Epithelial cell of proximal tubule (primary cell): ENCODE measurements at regions not wholly inside any gene's neighbourhood (a gene's known extent, or its start where the extent isn't known, plus 50 kb on each side); places are given as distances from the start of the nearest gene placed in this dataset.

Experiments used
- DNase-seq: peaks from one replicate; pipeline ENCODE4 v3.0.0-alpha.2; 2011; ENCODE audit warnings: low read depth
- H3K4me3 ChIP-seq: 2 replicates; pipeline ENCODE4 v1.5.1; 2011; ENCODE audit warnings: low read depth, mild to moderate bottlenecking, low read length
- TF ChIP-seq, protein P1 (sequence below): conservative IDR thresholded peaks from 2 replicates; pipeline ENCODE4 v1.5.1; 2012; ENCODE audit warnings: low read depth, mild to moderate bottlenecking, low read length

DNA sequence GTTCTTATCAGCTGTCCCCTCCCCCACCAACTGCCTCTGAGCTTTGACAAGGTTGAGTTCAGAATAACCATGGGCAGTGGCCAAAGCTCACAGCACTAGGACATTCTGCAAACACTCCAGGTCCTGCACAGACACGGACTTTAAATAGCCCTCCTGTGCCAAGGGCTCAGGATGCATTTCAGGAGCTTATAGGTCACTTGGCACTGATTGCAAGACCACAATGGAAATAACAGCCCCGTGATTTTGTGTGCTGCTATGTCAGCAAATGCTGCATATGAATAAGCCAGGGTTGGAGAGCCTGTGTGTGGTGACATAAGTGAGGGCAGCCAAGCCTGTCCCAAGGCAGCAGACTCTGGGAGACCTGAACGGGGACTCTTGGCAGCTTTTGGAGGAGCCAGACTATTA, 150.7 kb downstream of the DMRT2 start:
- H3K4me3 ChIP-seq = no peak overlapping the region
- DNase-seq = no peak
- TF ChIP-seq, protein P1, sequence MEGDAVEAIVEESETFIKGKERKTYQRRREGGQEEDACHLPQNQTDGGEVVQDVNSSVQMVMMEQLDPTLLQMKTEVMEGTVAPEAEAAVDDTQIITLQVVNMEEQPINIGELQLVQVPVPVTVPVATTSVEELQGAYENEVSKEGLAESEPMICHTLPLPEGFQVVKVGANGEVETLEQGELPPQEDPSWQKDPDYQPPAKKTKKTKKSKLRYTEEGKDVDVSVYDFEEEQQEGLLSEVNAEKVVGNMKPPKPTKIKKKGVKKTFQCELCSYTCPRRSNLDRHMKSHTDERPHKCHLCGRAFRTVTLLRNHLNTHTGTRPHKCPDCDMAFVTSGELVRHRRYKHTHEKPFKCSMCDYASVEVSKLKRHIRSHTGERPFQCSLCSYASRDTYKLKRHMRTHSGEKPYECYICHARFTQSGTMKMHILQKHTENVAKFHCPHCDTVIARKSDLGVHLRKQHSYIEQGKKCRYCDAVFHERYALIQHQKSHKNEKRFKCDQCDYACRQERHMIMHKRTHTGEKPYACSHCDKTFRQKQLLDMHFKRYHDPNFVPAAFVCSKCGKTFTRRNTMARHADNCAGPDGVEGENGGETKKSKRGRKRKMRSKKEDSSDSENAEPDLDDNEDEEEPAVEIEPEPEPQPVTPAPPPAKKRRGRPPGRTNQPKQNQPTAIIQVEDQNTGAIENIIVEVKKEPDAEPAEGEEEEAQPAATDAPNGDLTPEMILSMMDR = no peak

DNA sequence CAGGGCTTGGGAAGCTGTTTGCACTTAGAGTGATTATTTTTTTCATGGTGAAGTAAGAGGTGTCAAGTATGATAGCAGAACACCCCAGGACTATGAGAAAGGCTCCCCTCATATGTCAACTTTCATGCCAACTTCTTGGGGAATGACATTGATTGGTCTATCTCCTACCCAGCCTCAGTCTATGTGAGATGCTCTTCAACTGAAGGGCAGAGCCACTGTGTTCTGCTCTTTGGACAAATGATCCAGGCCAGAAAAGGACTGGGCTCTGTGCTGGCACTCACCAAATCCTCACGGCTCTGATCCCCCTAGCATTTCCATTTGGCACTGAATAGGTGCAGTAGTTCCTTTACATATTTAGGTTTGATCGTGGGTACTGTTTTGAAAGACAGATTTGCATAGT, 151.1 kb downstream of the DMRT2 start:
- TF ChIP-seq, protein P1 = no peak
- H3K4me3 ChIP-seq = no peak overlapping the region
- DNase-seq = no peak

DNA sequence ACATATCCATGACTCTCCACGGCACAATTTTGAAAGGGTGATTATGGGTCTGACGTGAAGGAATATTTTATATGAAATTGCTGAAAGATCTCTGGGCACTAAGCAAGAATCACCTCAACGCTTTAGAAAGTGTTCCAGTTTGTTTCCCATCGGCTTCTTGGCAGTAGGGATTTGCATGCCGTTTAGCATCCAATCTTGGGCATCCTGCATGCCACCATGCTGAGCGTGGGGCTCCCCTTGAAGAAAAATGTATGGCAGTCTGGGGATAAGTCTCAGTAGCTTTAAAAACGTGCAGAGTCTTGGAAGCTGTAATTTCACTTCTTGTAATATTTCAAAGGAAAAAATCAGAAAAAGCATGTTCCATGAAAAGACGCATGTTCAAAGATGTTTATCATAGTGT, 151.7 kb downstream of the DMRT2 start:
- TF ChIP-seq, protein P1 = no peak
- no peak overlapping the region for H3K4me3 ChIP-seq

DNA sequence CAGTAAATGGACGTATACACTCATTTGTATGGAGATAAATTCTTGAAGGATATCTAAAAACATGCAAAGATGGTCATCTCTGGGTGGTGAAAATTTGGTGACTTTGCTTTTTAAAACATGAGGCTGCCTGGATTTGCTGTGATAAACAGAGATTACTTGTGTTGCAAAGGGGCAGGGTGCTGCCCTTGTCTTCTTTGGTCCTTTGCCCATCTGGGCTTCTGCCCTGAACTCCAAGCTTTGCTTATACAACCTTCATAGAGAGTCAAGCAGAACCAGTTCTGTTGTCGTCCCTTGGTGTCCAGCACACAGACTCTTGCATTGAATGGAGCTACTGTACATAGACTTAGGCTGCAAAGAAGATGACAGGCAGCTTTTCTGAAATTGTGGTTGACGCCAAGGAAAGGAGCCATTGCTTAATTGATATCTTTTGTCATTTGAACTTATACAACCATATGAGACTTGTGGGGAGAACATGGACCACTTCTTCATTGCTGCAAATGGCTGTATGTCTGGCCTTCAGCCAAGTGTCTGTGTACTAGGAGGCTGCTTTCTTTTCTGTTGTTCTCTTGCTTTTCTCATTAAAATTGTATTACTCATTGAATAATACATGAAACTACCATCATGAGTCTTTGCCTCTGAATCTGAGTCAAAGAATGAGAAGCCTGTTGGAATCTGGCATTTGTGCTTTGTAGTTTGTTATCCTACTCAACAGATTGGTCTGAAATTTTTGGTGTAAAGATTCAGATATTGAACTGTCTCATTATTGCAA, 152.5 kb downstream of the DMRT2 start:
- TF ChIP-seq, protein P1 = no peak
- no peak overlapping the region for H3K4me3 ChIP-seq
- no peak for DNase-seq

More for the DNA sequence above, 151.7 kb downstream of the DMRT2 start:
- DNase-seq = no peak

DNA sequence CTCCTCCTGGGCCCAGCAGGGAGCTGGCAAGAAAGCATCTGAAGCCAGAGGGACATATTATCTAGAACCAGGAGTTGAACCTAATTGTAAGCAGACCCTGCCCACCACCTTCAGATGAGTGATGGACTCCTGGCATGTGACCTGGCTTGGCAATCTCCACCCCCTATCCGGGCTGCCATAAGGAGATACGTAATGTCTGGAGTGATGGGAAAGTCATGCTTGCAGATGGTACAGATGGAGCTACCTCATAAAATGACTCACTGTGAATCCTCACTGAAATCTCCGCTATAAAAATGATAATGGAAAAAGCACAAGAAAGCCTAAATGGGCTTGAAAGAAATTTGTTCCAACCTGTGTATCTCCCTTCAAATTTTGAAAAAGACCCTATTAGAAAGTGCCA, 157.5 kb downstream of the DMRT2 start:
- no peak overlapping the region for H3K4me3 ChIP-seq
- TF ChIP-seq, protein P1 = no peak
- no peak for DNase-seq

DNA sequence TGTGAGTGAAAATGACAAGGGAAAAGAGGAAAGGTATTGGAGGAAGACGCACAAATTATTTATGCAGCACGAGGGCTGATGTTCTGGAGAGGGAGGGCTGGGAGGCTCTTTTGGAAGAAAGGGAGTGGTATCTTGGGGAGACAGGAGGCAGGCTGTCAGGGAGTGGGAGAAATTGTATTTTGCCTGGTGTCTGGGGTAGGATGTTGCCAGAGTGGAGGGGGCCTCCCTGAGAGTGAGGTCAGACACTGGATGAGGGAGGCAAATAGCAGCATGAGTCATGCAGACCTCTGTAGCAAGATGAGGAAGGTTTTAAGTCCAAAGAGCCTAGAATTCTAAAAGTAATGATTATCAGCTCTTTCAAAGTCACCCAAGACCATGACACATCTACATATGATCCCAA, 158.0 kb downstream of the DMRT2 start:
- no peak overlapping the region for H3K4me3 ChIP-seq
- TF ChIP-seq, protein P1 = no peak
- no peak for DNase-seq

DNA sequence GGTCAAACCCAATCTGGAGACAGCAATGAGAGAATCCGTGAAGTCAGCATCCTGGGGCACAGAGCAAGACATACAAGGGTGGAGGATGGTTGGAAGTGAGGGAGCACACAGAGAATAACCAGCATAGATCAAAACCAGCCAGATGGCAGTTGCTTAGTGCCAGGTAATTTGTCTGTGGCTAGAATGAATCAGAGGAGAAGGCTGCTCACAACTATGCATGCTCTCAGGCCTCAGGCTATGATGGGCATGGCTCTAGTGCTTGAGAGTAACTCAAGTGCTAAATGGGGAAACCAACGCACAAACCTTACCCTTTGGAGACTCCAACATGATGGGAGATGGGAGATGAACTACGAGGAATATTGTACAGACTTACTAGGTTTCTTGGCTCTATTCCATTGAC, 160.8 kb downstream of the DMRT2 start:
- H3K4me3 ChIP-seq = no peak overlapping the region
- no peak for DNase-seq
- TF ChIP-seq, protein P1 = no peak
